ENCODE measurements at regions not wholly inside any gene's neighbourhood (a gene's known extent, or its start where the extent isn't known, plus 50 kb on each side); places are given as distances from the start of the nearest gene placed in this dataset.

GRCh38 chr13:76622315-76623040, 263.7 kb downstream of the KCTD12 start:
- TF ChIP-seq, protein P1, sequence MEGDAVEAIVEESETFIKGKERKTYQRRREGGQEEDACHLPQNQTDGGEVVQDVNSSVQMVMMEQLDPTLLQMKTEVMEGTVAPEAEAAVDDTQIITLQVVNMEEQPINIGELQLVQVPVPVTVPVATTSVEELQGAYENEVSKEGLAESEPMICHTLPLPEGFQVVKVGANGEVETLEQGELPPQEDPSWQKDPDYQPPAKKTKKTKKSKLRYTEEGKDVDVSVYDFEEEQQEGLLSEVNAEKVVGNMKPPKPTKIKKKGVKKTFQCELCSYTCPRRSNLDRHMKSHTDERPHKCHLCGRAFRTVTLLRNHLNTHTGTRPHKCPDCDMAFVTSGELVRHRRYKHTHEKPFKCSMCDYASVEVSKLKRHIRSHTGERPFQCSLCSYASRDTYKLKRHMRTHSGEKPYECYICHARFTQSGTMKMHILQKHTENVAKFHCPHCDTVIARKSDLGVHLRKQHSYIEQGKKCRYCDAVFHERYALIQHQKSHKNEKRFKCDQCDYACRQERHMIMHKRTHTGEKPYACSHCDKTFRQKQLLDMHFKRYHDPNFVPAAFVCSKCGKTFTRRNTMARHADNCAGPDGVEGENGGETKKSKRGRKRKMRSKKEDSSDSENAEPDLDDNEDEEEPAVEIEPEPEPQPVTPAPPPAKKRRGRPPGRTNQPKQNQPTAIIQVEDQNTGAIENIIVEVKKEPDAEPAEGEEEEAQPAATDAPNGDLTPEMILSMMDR (IDR thresholded peaks at IDR 0.05) = no peak
- TF ChIP-seq POLR2A (IDR thresholded peaks at IDR 0.05) = no peak
- Histone ChIP-seq H3K27me3 (no peaks in the 10 kb centered on the region), H3K27ac (no peak overlapping the region), H3K36me3 (ENCODE audit: low read depth, missing control alignments) (no peaks in the 10 kb centered on the region), H3K9me3 (no peaks in the 10 kb centered on the region), H3K4me1 (peaks cover 12% of the 10 kb centered on the region), H3K4me3 (no peak overlapping the region)
- WGBS, 2 donors = 22 to 45% methylated on average over 1 of the region's 1 CpG
- intact Hi-C loops (cut with DNase I; ENCODE audit: low total_unique reads) = no loop called here
- peak; percentile 46 for DNase-seq

- Histone ChIP-seq H3K27ac (peak overlapping the region in 1 of 2 donors; percentile 16), H3K27me3 (no peaks in the 10 kb centered on the region), H3K4me3 (no peak overlapping the region), H3K9me3 (no peaks in the 10 kb centered on the region), H3K4me1 (peaks cover 12% of the 10 kb centered on the region), H3K36me3 (ENCODE audit: low read depth, missing control alignments) (no peaks in the 10 kb centered on the region)
- TF ChIP-seq, protein P1 (IDR thresholded peaks at IDR 0.05) = no peak
- TF ChIP-seq POLR2A (IDR thresholded peaks at IDR 0.05) = no peak
- intact Hi-C loops (cut with DNase I; ENCODE audit: low total_unique reads) = no loop called here
- no peak for DNase-seq
These were observed 264.5 kb downstream of the KCTD12 start for GRCh38 chr13:76621705-76622104.

DNA sequence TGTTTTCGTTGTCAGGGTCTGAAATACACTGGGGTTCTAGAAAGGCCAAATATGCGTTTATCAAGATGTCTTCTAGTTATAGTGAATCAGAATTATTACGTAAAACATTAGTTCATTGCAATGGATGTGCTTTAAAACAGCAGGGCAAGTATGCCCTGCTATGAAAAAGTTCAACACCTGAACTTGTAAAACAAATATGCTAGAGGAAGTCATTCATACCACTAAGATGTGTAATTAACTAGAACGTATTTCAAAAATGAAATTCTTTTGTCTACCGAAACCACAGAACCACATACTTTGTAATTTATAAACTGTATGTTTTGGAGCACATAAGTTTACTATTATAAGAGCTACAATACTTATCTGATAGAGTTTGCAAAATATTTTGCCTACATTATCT, 266.2 kb downstream of the KCTD12 start:
- no peak for DNase-seq
- Histone ChIP-seq H3K4me1 (peaks cover 12% of the 10 kb centered on the region), H3K4me3 (no peak overlapping the region), H3K27me3 (no peaks in the 10 kb centered on the region), H3K9me3 (no peaks in the 10 kb centered on the region), H3K27ac (no peak overlapping the region), H3K36me3 (ENCODE audit: low read depth, missing control alignments) (no peaks in the 10 kb centered on the region)
- intact Hi-C loops (cut with DNase I; ENCODE audit: low total_unique reads) = no loop called here
- TF ChIP-seq, protein P1 (IDR thresholded peaks at IDR 0.05) = no peak
- no peak for TF ChIP-seq POLR2A (IDR thresholded peaks at IDR 0.05)
- 94 to 97% methylated on average over 5 of the region's 5 CpGs for WGBS, 2 donors

GRCh38 chr13:76619631-76620030, 266.6 kb downstream of the KCTD12 start:
- Histone ChIP-seq H3K27me3 (no peaks in the 10 kb centered on the region), H3K27ac (no peak overlapping the region), H3K36me3 (ENCODE audit: low read depth, missing control alignments) (no peaks in the 10 kb centered on the region), H3K4me3 (no peak overlapping the region), H3K4me1 (peaks cover 12% of the 10 kb centered on the region), H3K9me3 (no peaks in the 10 kb centered on the region)
- no peak for DNase-seq
- intact Hi-C loops (cut with DNase I; ENCODE audit: low total_unique reads) = no loop called here
- TF ChIP-seq, protein P1 (IDR thresholded peaks at IDR 0.05) = no peak
- TF ChIP-seq POLR2A (IDR thresholded peaks at IDR 0.05) = no peak

- H3K4me3 ChIP-seq = no peak overlapping the region
- TF ChIP-seq, protein P1 (IDR thresholded peaks at IDR 0.05) = no peak
- TF ChIP-seq POLR2A (IDR thresholded peaks at IDR 0.05) = no peak
- DNase-seq = no peak
- H3K27me3 ChIP-seq = no peaks in the 10 kb centered on the region
- H3K4me1 ChIP-seq = no peaks in the 10 kb centered on the region
- no peak overlapping the region for H3K27ac ChIP-seq
- WGBS, 2 donors = 58 to 78% methylated on average over 7 of the region's 7 CpGs
- H3K36me3 ChIP-seq (ENCODE audit: low read depth, missing control alignments) = no peaks in the 10 kb centered on the region
- intact Hi-C loops (cut with DNase I; ENCODE audit: low total_unique reads) = no loop called here
- H3K9me3 ChIP-seq = no peaks in the 10 kb centered on the region
These were observed 275.3 kb downstream of the KCTD12 start for GRCh38 chr13:76610819-76611415.

Data from testis (tissue), 2 donors.